IMR-90 (cell line): ENCODE measurements at regions not wholly inside any gene's neighbourhood (a gene's known extent, or its start where the extent isn't known, plus 50 kb on each side); places are given as distances from the start of the nearest gene placed in this dataset.

Source experiments
- ATAC-seq: fragments of 200-7000 bp; cut with Tn5 transposase; 2 replicates; pipeline ENCODE4 v1.9.1; 2020; ENCODE audit warnings: low read depth, mild to moderate bottlenecking, moderate library complexity
- BruUV-seq: library from RNA; stranded (reverse); fragments of 400-500 nt; replicated peaks from 2 replicates; lab custom pipeline; 2021; lab: Mats Ljungman, UMichigan
- CTCF ChIA-PET: fragments of 300-600 bp; formaldehyde crosslinking; extraction: SDS; loops from one replicate; lab custom pipeline; 2021; ENCODE audit warnings: antibody characterized with exemption; lab: Yijun Ruan, JAX
- POLR2A ChIA-PET: fragments of 300-600 bp; sonication (Branson Sonifier 250); formaldehyde crosslinking; loops from one replicate; lab custom pipeline; 2022; ENCODE audit warnings: antibody characterized with exemption; ENCODE audit not compliant: unreplicated experiment; lab: Charles Lee
- DNase-seq: peaks from one replicate; pipeline ENCODE4 v3.0.0; 2013
- H2AFZ ChIP-seq: replicated peaks from 2 replicates; pipeline ENCODE3; 2013; ENCODE audit warnings: low read length, mild to moderate bottlenecking; ENCODE audit not compliant: poor library complexity
- H2AK5ac ChIP-seq: 2 replicates; pipeline ENCODE4 v1.6.1; 2013; ENCODE audit warnings: low read depth, low read length, inconsistent platforms
- H2AK9ac ChIP-seq: replicated peaks from 2 replicates; pipeline ENCODE3; 2013; ENCODE audit warnings: mild to moderate bottlenecking, low read depth, low read length, moderate library complexity; ENCODE audit not compliant: poor library complexity
- H2BK120ac ChIP-seq: 2 replicates; pipeline ENCODE4 v1.6.1; 2013; ENCODE audit warnings: low read depth, low read length, inconsistent platforms
- H2BK15ac ChIP-seq: 3 replicates; pipeline ENCODE4 v1.6.1; 2013; ENCODE audit warnings: low read depth, low read length, inconsistent platforms
- H2BK20ac ChIP-seq: 2 replicates; pipeline ENCODE4 v1.6.1; 2013; ENCODE audit warnings: low read depth, mild to moderate bottlenecking, inconsistent platforms, low read length, moderate library complexity
- H2BK5ac ChIP-seq: 2 replicates; pipeline ENCODE4 v1.6.1; 2013; ENCODE audit warnings: mild to moderate bottlenecking, low read depth, low read length, inconsistent platforms; ENCODE audit not compliant: poor library complexity, severe bottlenecking
- H3K14ac ChIP-seq: replicated peaks from 2 replicates; pipeline ENCODE4 v1.6.1; 2013; ENCODE audit warnings: low read depth, low read length, inconsistent platforms
- H3K18ac ChIP-seq: 2 replicates; pipeline ENCODE4 v1.6.1; 2013; ENCODE audit warnings: low read depth, low read length, control low read depth
- H3K23ac ChIP-seq: 2 replicates; pipeline ENCODE4 v1.6.1; 2013; ENCODE audit warnings: low read depth, low read length, inconsistent platforms
- H3K27ac ChIP-seq: 2 replicates; pipeline ENCODE4 v1.5.1; 2013; ENCODE audit warnings: mild to moderate bottlenecking, control low read depth, low read length; ENCODE audit not compliant: insufficient read depth
- H3K27me3 ChIP-seq: 2 replicates; pipeline ENCODE4 v1.6.1; 2013; ENCODE audit warnings: low read length; ENCODE audit not compliant: control insufficient read depth, insufficient read depth
- H3K36me3 ChIP-seq: 2 replicates; pipeline ENCODE4 v1.6.1; 2013; ENCODE audit warnings: low read length, mixed read lengths; ENCODE audit not compliant: control insufficient read depth, insufficient read depth
- H3K4ac ChIP-seq: 2 replicates; pipeline ENCODE4 v1.6.1; 2013; ENCODE audit warnings: low read depth, low read length, inconsistent platforms
- H3K4me1 ChIP-seq: 2 replicates; pipeline ENCODE4 v1.6.1; 2013; ENCODE audit warnings: low read length, mixed read lengths; ENCODE audit not compliant: control insufficient read depth, insufficient read depth
- H3K4me2 ChIP-seq: 2 replicates; pipeline ENCODE4 v1.6.1; 2013; ENCODE audit warnings: low read depth, mild to moderate bottlenecking, control low read depth, low read length, moderate library complexity
- H3K4me3 ChIP-seq: 2 replicates; pipeline ENCODE4 v1.5.1; 2013; ENCODE audit warnings: low read depth, mild to moderate bottlenecking, control low read depth, low read length, moderate library complexity; ENCODE audit not compliant: insufficient read depth
- H3K56ac ChIP-seq: 2 replicates; pipeline ENCODE4 v1.6.1; 2013; ENCODE audit warnings: low read length, inconsistent platforms; ENCODE audit not compliant: insufficient read depth; ENCODE audit errors: extremely low read depth
- H3K79me1 ChIP-seq, 2 experiments: 2 replicates each; pipeline ENCODE4 v1.6.1; 2013; ENCODE audit warnings: low read length in 2 of 2, inconsistent platforms in 1 of 2, low read depth in 1 of 2
- H3K9ac ChIP-seq: 2 replicates; pipeline ENCODE4 v1.6.1; 2013; ENCODE audit warnings: low read depth, low read length, control low read depth
- H3K9me1 ChIP-seq: 2 replicates; pipeline ENCODE4 v1.6.1; 2013; ENCODE audit warnings: low read length, inconsistent platforms; ENCODE audit not compliant: insufficient read depth
- H3K9me3 ChIP-seq: 2 replicates; pipeline ENCODE4 v1.6.1; 2013; ENCODE audit warnings: low read length; ENCODE audit not compliant: control insufficient read depth, insufficient read depth
- H4K20me1 ChIP-seq: 2 replicates; pipeline ENCODE4 v1.6.1; 2013; ENCODE audit warnings: low read length, inconsistent platforms; ENCODE audit not compliant: insufficient read depth
- H4K5ac ChIP-seq: 2 replicates; pipeline ENCODE4 v1.6.1; 2013; ENCODE audit warnings: mild to moderate bottlenecking, low read depth, low read length, control low read depth
- H4K8ac ChIP-seq, 2 experiments: 2 replicates each; pipeline ENCODE4 v1.6.1; 2013; ENCODE audit warnings: low read depth in 2 of 2, low read length in 2 of 2, control low read depth in 1 of 2, inconsistent platforms in 1 of 2
- H4K91ac ChIP-seq: 2 replicates; pipeline ENCODE4 v1.6.1; 2013; ENCODE audit warnings: low read depth, low read length, inconsistent platforms; ENCODE audit not compliant: insufficient read depth
- CHD1 ChIP-seq: IDR thresholded peaks from 2 replicates; pipeline ENCODE4 v1.6.1; 2012; ENCODE audit warnings: low read depth, low read length, improper control_type of control experiment
- NFE2L2 ChIP-seq: fragments of 150-350 bp; IDR thresholded peaks from 2 replicates; pipeline ENCODE4 v1.6.1; 2016; ENCODE audit warnings: low read depth, mild to moderate bottlenecking, low read length
- dilution Hi-C: fragments of 300-500 bp; cut with HindIII; formaldehyde crosslinking; loops from one replicate; pipeline ENCODE4 v1.14.3; 2018; ENCODE audit warnings: low sequenced_read_pairs; ENCODE audit not compliant: unreplicated experiment
- in situ Hi-C: fragments of 300-500 bp; cut with MboI; formaldehyde crosslinking; loops from 3 replicates; pipeline ENCODE4 v1.14.3; 2019; ENCODE audit warnings: low sequenced_read_pairs, inconsistent platforms, mixed read lengths
- intact Hi-C: fragments of 100-400 bp; cut with micrococcal nuclease; formaldehyde crosslinking; loops from 2 replicates; pipeline ENCODE4 v1.10.0; 2022

- ATAC-seq (no peak), DNase-seq (no peak)
- H2BK15ac ChIP-seq = no peak overlapping the region
- no peak overlapping the region for H3K27ac ChIP-seq
- no TSS peak for BruUV-seq
- dilution Hi-C loops = no loop called here
- H4K20me1 ChIP-seq = no peaks in the 10 kb centered on the region
- H3K4me2 ChIP-seq = no peak overlapping the region
- no peaks in the 10 kb centered on the region for H3K4me1 ChIP-seq
- no peak overlapping the region for H3K4me3 ChIP-seq
- no peak overlapping the region for H3K4ac ChIP-seq
- no peak overlapping the region for H3K9ac ChIP-seq
- ChIA-PET POLR2A (no interaction called here), CTCF (no interaction called here)
- H3K18ac ChIP-seq = no peak overlapping the region
- H2BK5ac ChIP-seq = no peak overlapping the region
- intact Hi-C loops = no loop called here
- no peak overlapping the region for H3K56ac ChIP-seq
- in situ Hi-C loops = no loop called here
- H2BK20ac ChIP-seq = no peak overlapping the region
- no peaks in the 10 kb centered on the region for H3K9me3 ChIP-seq
- H2BK120ac ChIP-seq = no peak overlapping the region
- no peaks in the 10 kb centered on the region for H3K79me1 ChIP-seq
- no peak overlapping the region for H3K23ac ChIP-seq
- no peak overlapping the region for H4K5ac ChIP-seq
- peak; percentile 66 for TF ChIP-seq NFE2L2
- TF ChIP-seq CHD1 = no peak
- H3K9me1 ChIP-seq = no peaks in the 10 kb centered on the region
- H3K27me3 ChIP-seq = no peaks in the 10 kb centered on the region
- H3K14ac ChIP-seq = no peak overlapping the region
- H4K91ac ChIP-seq = no peak overlapping the region
- no peaks in the 10 kb centered on the region for H3K36me3 ChIP-seq
- no peak overlapping the region for H2AK9ac ChIP-seq
- no peak overlapping the region for H2AK5ac ChIP-seq
- H4K8ac ChIP-seq = no peak overlapping the region
- no peak overlapping the region for H2AFZ ChIP-seq
Measured at GRCh38 chr18:39302481-39302880, 1736.9 kb upstream of the CELF4 start.
